Posterior cingulate gyrus (tissue), 11 donors: ENCODE measurements at regions not wholly inside any gene's neighbourhood (a gene's known extent, or its start where the extent isn't known, plus 50 kb on each side); places are given as distances from the start of the nearest gene placed in this dataset.
"Not testable (repeated sequence)": the region's sequence is repeated elsewhere in the genome, so short reads cannot be mapped to it uniquely, and the experiment has no call there.

Source experiments
- DNase-seq, 10 donors: peaks; one replicate each; pipeline versions ENCODE4 v3.0.0 to v3.0.0-alpha.2; 2020 to 2021; ENCODE audit warnings: mixed read lengths in 3 of 10
- intact Hi-C: fragments of 100-400 bp; cut with DNase I; formaldehyde crosslinking; loops from one replicate; pipeline ENCODE4 v1.15.1; 2023

- no peak for DNase-seq
- intact Hi-C loops: no loop called here
These were observed 574.6 kb upstream of the SLC35B3 start for GRCh38 chr6:9009931-9010330.

GRCh38 chr6:9007027-9007426, 571.7 kb upstream of the SLC35B3 start:
- intact Hi-C loops: no loop called here
- no peak for DNase-seq

DNA sequence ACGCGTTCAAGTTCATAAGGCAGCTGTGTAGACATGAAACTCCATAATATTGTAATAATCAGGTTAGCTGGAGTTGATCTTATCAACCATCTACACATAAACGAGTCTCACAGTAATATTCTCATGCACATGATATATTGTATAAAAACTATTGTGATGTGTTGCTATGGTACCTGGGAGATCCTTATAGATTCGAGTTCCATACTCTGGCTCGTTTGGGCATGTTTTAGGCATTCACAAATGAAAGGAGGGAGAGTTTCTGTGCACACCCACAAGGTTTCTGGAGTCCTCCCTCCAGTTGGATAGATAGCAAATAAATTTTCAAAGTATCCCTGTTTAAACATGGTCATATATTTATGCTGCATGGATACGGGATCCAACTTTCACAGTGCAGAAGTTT, 567.5 kb upstream of the SLC35B3 start:
- intact Hi-C loops: no loop called here
- DNase-seq: no peak

DNA sequence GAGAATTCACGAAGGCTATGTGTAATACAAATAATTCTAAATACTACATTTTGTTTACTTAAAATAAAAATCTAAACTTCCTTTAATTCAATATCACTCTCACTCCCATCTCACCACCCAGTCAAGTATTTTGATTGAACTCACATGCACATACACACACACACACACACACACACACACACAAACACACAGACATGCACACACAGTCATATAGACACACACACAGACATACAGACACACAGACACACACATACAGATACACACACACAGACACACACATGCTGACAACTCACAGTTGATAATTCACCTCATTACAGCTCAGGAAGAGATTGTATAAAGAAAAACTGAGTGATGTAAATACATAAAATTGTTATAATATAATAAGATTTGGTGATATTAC, 559.8 kb upstream of the SLC35B3 start:
- DNase-seq: no peak
- intact Hi-C loops: no loop called here

DNA sequence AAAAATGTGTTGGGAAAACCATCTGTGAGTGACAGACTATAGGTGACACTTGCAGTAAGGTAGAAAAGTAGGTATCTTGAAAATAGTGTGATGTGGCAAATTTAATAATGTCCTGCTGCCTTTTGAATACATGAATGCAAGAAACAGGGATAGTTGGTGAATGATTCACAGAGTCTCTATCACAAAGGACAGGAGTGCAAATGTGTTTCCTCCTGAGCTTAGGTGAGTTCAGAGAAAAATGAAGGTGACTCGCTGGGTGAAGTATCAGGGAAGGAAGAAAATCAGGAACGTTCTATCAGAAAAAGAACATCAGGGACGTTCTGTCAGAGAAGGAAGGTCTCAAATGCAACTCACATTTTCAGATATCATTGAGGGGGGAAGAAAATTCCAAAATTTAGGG, 557.8 kb upstream of the SLC35B3 start:
- intact Hi-C loops: no loop called here

DNA sequence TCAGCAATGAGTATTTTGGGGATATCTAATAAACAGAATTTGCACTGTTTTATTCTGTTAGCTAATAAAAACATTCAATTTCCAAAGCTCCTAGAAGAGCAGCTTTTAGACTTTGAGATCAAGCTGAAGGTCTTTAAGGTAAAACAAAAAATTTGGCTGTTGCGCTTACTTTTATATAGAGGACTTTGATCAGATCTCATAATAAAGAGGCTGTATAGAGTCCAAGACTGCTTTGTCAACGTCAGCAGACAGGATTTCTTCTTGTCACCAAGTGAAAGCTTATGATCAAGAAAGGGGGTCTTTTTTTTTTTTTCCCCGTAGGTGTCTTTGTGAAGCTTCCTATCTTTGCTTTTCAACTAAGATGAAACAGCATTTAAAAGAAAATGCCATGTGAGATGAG, 556.5 kb upstream of the SLC35B3 start:
- intact Hi-C loops: no loop called here
- no peak for DNase-seq

More for the DNA sequence above, 557.8 kb upstream of the SLC35B3 start:
- no peak for DNase-seq

GRCh38 chr6:8990075-8990474, 554.7 kb upstream of the SLC35B3 start:
- intact Hi-C loops: no loop called here
- no peak for DNase-seq

DNA sequence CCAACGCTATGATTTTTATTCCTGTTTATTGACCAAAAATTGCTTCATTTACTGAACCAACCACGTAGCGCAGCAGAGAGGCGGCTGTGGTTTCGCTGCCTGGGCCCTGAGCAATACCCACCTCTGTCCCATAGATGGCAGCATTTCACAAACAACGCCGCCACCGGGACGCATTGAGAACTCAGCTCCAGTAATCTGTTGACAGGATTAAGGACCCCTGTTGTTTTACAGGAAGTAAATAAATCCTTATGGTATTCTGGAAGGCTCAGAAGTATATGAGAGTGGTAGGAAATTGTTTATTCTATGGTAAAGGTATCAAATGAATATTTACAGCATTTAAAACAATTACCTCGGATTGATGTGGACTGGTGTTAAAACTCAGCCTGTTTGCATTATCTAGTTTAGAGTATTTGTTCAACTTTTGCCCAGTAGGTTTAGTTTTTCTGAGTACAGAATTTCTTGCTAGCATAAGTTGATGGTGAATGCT, 547.9 kb upstream of the SLC35B3 start:
- intact Hi-C loops: loop anchor here (2.0 kb wide), 1 partner anchor 1452 kb away; no protein-coding TSS in a partner anchor
- peak; percentile 40 to 95 (median 68) for DNase-seq

DNA sequence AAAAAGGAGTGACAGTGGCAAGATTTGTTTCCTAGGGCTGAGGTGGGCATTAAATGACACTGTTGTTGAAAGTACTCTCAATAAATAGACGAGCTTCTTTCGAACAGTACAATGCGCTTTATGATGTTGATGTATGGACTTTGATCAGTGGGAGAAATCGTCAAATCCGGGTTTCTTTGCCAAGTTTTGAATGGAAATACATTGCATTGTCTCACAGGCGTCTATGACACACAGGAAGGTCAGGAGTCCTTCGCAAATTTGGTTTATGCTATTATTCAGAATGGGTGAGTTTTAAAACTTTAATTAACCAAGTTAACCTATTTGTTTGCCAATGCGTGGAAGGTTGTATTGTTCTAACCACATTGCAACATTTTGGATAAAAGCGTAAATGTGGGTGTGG, 547.3 kb upstream of the SLC35B3 start:
- DNase-seq: no peak
- intact Hi-C loops: loop anchor here (2.0 kb wide), 1 partner anchor 1452 kb away; no protein-coding TSS in a partner anchor

DNA sequence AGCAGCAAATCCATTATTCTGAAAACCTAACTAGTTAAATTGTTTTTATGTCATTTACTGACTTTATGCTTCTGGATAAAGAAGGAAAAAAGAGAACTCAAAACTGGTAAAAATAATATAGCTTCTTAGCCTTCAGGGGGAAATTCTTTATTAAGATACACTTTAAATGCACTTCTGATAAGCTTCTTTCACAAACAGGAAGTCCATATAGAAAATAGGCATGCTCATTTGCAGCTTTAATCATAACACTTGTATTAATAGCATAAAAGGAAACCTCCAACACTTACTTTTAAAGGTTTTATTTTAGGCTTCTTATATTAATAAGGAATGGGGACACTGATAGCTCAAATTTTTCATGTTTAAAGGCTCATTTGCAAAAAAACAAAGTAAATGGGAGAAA, 538.0 kb upstream of the SLC35B3 start:
- DNase-seq: no peak
- intact Hi-C loops: no loop called here

GRCh38 chr6:8969747-8970146, 534.4 kb upstream of the SLC35B3 start:
- no peak for DNase-seq
- intact Hi-C loops: no loop called here

DNA sequence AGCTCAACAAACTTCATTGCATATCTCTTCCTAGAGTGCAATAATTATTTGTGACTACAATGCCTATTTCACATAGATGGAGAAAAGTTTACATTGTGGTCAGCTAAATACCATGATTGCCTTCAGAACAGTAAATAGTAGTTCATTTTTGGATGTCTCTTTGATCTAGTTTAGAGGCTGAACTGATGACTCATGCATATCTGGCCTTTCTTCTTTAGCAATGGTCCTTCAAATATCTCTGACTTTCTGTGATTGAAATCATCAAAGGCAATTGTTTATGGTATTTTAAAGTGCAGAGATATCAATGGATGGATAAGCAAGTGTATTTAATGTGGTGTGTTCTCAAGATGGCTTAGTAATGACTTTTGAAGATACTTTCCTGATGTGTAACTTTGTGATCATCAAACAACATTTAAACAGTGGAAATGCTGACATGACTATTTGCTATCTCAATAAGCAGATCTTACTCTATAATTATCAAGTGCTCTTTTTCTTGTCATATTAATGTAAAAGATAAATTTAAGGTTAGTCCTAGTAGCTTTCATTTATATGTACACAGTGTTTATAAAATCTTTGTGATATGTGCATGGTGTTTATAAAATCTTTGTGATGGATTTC, 523.7 kb upstream of the SLC35B3 start:
- intact Hi-C loops: no loop called here
- DNase-seq: no peak

GRCh38 chr6:8953310-8953709, 518.0 kb upstream of the SLC35B3 start:
- no peak for DNase-seq
- intact Hi-C loops: no loop called here

DNA sequence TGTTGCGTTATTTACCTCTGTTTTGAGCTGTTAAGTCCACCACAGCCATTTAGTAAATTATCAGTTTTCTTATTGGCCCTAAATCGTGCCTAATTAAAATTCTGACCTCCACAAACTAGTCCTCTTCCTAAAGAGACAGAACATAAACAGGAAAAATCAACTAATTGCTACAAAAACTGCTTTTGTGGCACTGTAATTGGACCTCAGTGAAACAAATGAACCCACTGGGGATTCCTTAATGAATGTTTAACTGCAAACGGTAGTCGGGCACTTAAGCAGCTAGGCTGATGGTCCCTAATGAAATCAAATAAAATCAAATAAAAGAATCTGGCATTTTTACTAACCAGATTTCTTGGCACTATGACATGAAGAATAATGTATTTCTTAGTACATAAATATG, 513.4 kb upstream of the SLC35B3 start:
- intact Hi-C loops: no loop called here

DNA sequence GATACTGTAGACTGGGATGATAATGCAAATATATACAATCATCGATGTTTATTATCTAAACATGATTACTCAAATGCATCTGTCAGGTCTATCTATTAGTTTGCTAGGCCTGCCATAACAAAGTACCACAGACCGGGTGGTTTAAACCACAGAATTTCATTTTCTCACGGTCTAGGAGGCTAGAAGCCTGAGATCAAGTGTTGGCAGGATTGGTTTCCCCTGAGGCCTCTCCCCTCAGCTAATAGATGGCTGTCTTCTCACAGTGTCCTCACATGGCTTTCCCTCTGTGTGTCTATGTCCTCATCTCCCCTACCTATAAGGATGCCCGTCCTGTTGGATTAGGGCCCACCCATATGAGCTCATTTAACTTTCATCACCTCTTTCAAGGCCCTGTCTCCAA, 512.6 kb upstream of the SLC35B3 start:
- no peak for DNase-seq
- intact Hi-C loops: no loop called here

More for the DNA sequence above, 513.4 kb upstream of the SLC35B3 start:
- DNase-seq: no peak

DNA sequence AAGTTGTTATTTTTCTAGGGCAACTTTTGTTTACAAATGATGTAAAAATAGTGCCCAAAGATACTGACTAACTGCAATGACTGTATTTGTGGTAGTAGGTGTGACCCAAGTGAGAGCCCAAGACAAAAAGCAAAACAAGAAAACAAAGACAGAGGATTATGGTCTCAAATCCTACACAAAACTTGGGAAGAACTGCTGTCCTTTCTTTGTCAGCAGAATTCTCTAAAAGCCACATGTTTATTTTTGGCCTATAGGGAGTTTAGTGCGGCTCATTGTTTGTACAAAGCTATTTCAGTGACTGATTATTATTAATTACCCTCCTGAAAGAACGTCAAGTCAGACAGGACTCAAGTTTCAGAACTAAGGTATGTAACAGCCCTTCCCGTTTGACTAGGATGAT, 509.2 kb upstream of the SLC35B3 start:
- intact Hi-C loops: no loop called here
- no peak for DNase-seq

DNA sequence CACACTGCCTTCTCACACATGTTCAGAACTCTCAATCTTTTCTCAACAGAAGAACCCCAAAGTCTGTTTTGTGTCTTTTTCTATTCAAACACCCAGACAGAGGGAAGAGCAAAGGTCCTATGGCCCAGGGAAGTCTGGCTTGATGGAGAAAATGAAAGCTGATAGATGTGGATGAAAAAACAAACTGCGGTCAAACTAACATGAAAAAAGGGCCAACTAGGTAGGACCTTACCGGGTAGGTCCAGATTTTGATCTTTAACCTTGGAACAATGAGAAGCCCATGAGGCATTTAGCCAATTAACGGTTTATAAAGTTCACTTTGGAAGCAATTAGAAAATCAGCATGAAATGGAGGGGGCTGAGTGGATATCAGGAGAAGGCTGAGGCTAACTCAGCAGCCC, 507.7 kb upstream of the SLC35B3 start:
- no peak for DNase-seq
- intact Hi-C loops: no loop called here

DNA sequence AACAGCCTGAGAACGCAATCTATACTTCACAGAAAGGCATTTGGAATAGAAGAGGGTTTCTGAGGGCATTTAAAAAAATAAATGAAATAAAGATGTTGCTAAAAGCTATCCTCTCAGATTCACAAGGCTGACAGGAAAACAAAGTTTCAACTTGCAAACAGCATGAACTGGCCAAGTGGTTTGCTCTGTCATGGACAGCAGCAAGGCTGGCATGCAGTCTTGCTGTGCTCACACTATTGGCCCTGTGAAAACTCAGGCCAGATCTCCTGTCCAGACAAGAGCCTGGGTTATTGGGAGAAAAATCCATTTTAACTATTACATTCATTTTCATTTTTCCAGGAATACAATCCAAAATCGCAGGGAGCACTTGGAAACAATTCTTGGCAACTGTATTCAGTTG, 506.2 kb upstream of the SLC35B3 start:
- DNase-seq: peak in 1 of 10 donors; percentile 33
- intact Hi-C loops: no loop called here

GRCh38 chr6:8940356-8940755, 505.0 kb upstream of the SLC35B3 start:
- no peak for DNase-seq
- intact Hi-C loops: no loop called here

GRCh38 chr6:8939615-8940014, 504.3 kb upstream of the SLC35B3 start:
- no peak for DNase-seq
- intact Hi-C loops: no loop called here

- intact Hi-C loops: no loop called here
These were observed 499.0 kb upstream of the SLC35B3 start for GRCh38 chr6:8934318-8934717.

GRCh38 chr6:8930009-8930408, 494.7 kb upstream of the SLC35B3 start:
- no peak for DNase-seq
- intact Hi-C loops: no loop called here

More at GRCh38 chr6:8934318-8934717, 499.0 kb upstream of the SLC35B3 start:
- DNase-seq: no peak

DNA sequence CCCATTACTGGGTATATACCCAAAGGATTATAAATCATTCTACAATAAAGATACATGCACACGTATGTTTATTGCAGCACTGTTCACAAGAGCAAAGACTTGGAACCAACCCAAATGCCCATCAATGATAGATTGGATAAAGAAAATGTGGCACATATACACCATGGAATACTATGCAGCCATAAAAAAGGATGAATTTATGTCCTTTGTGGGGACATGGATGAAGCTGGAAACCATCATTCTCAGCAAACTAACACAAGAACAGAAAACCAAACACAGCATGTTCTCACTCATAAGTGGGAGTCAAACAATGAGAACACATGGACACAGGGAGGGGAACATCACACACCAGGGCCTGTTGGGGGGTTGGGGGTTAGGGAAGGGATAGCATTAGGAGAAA, 484.9 kb upstream of the SLC35B3 start:
- DNase-seq, intact Hi-C loops: not testable (repeated sequence)
